Endothelial cell (in vitro differentiated cells): ENCODE measurements at regions not wholly inside any gene's neighbourhood (a gene's known extent, or its start where the extent isn't known, plus 50 kb on each side); places are given as distances from the start of the nearest gene placed in this dataset.
A peak's percentile ranks its signal among the peaks of the same experiment; 100 is the strongest.

Source experiments
- DNase-seq: peaks from one replicate; pipeline ENCODE4 v3.0.0; 2021; ENCODE audit warnings: low spot score
- H3K27ac Mint-ChIP-seq: one replicate; pipeline ENCODE4 v1.8.0; 2021; ENCODE audit warnings: mixed read lengths, inconsistent platforms; ENCODE audit not compliant: unreplicated experiment
- H3K27me3 Mint-ChIP-seq: one replicate; pipeline ENCODE4 v1.8.0; 2021; ENCODE audit warnings: mild to moderate bottlenecking, moderate library complexity, mixed read lengths, inconsistent platforms; ENCODE audit not compliant: unreplicated experiment
- H3K36me3 Mint-ChIP-seq: one replicate; pipeline ENCODE4 v1.8.0; 2021; ENCODE audit warnings: mild to moderate bottlenecking, low read depth, mixed read lengths, inconsistent platforms; ENCODE audit not compliant: unreplicated experiment
- H3K4me1 Mint-ChIP-seq: one replicate; pipeline ENCODE4 v1.8.0; 2021; ENCODE audit warnings: mild to moderate bottlenecking, mixed read lengths, inconsistent platforms; ENCODE audit not compliant: unreplicated experiment
- H3K4me3 Mint-ChIP-seq: one replicate; pipeline ENCODE4 v1.8.0; 2021; ENCODE audit warnings: mild to moderate bottlenecking, mixed read lengths, inconsistent platforms; ENCODE audit not compliant: unreplicated experiment
- H3K9me3 Mint-ChIP-seq: one replicate; pipeline ENCODE4 v1.8.0; 2021; ENCODE audit warnings: mixed read lengths, inconsistent platforms; ENCODE audit not compliant: unreplicated experiment
- CTCF ChIP-seq: fragments of 200-600 bp; sonication (generic); IDR thresholded peaks from one replicate; pipeline ENCODE4 v1.5.0; 2021; ENCODE audit warnings: antibody characterized with exemption; ENCODE audit not compliant: unreplicated experiment

- Mint-ChIP-seq H3K4me1 (no peaks in the 10 kb centered on the region), H3K27me3 (no peaks in the 10 kb centered on the region), H3K9me3 (no peaks in the 10 kb centered on the region), H3K4me3 (no peak overlapping the region), H3K36me3 (no peaks in the 10 kb centered on the region), H3K27ac (no peak overlapping the region)
- no peak for TF ChIP-seq CTCF
- DNase-seq: no peak
Measured at GRCh38 chr12:59374783-59375182, 221.0 kb upstream of the SLC16A7 start.

GRCh38 chr12:59372956-59373355 is 222.9 kb upstream of the SLC16A7 start:
- no peaks in the 10 kb centered on the region for H3K36me3 Mint-ChIP-seq
- H3K27ac Mint-ChIP-seq: no peak overlapping the region
- no peaks in the 10 kb centered on the region for H3K4me1 Mint-ChIP-seq
- TF ChIP-seq CTCF: no peak
- H3K9me3 Mint-ChIP-seq: no peaks in the 10 kb centered on the region
- peak; percentile 30 for DNase-seq
- no peaks in the 10 kb centered on the region for H3K27me3 Mint-ChIP-seq
- H3K4me3 Mint-ChIP-seq: no peak overlapping the region

GRCh38 chr12:59370933-59371332 is 224.9 kb upstream of the SLC16A7 start:
- no peak for DNase-seq
- Mint-ChIP-seq H3K27ac (no peak overlapping the region), H3K9me3 (no peaks in the 10 kb centered on the region), H3K36me3 (no peaks in the 10 kb centered on the region), H3K27me3 (no peaks in the 10 kb centered on the region), H3K4me3 (no peak overlapping the region), H3K4me1 (no peaks in the 10 kb centered on the region)
- no peak for TF ChIP-seq CTCF

- H3K27me3 Mint-ChIP-seq: no peaks in the 10 kb centered on the region
- H3K36me3 Mint-ChIP-seq: no peaks in the 10 kb centered on the region
- H3K27ac Mint-ChIP-seq: no peak overlapping the region
- no peaks in the 10 kb centered on the region for H3K9me3 Mint-ChIP-seq
- H3K4me3 Mint-ChIP-seq: no peak overlapping the region
- DNase-seq: no peak
- TF ChIP-seq CTCF: no peak
- no peaks in the 10 kb centered on the region for H3K4me1 Mint-ChIP-seq
Measured at GRCh38 chr12:59365133-59365532, 230.7 kb upstream of the SLC16A7 start.

GRCh38 chr12:59357811-59358210 is 238.0 kb upstream of the SLC16A7 start:
- no peaks in the 10 kb centered on the region for H3K27me3 Mint-ChIP-seq
- H3K36me3 Mint-ChIP-seq: no peaks in the 10 kb centered on the region
- H3K9me3 Mint-ChIP-seq: no peaks in the 10 kb centered on the region
- TF ChIP-seq CTCF: no peak
- H3K27ac Mint-ChIP-seq: no peak overlapping the region
- peaks cover 3% of the 10 kb centered on the region for H3K4me1 Mint-ChIP-seq
- DNase-seq: no peak
- no peak overlapping the region for H3K4me3 Mint-ChIP-seq
